Spinal cord (tissue), 9 donors: ENCODE measurements at regions not wholly inside any gene's neighbourhood (a gene's known extent, or its start where the extent isn't known, plus 50 kb on each side); places are given as distances from the start of the nearest gene placed in this dataset.
"Not testable (repeated sequence)": the region's sequence is repeated elsewhere in the genome, so short reads cannot be mapped to it uniquely, and the experiment has no call there.

Experiments used
- DNase-seq, 6 donors: peaks; one replicate each; pipeline versions ENCODE4 v3.0.0 to v3.0.0-alpha.2; 2013 to 2015; ENCODE audit warnings: low spot score in 6 of 6, low read depth in 4 of 6
- H3K27ac ChIP-seq: one replicate; pipeline ENCODE4 v1.5.1; 2013; ENCODE audit warnings: low read depth, low read length, control low read depth
- H3K27me3 ChIP-seq: one replicate; pipeline ENCODE4 v1.6.1; 2013; ENCODE audit warnings: low read length; ENCODE audit not compliant: control insufficient read depth, insufficient read depth
- H3K36me3 ChIP-seq: one replicate; pipeline ENCODE4 v1.6.1; 2013; ENCODE audit warnings: low read length; ENCODE audit not compliant: control insufficient read depth, insufficient read depth
- H3K4me1 ChIP-seq: one replicate; pipeline ENCODE4 v1.6.1; 2013; ENCODE audit warnings: low read length; ENCODE audit not compliant: control insufficient read depth, insufficient read depth
- H3K4me3 ChIP-seq: one replicate; pipeline ENCODE4 v1.5.1; 2013; ENCODE audit warnings: low read depth, low read length, control low read depth
- H3K9me3 ChIP-seq: one replicate; pipeline ENCODE4 v1.6.1; 2013; ENCODE audit warnings: low read length; ENCODE audit not compliant: control insufficient read depth, insufficient read depth
- WGBS: methylation state at CpG from one replicate; pipeline ENCODE4 v1.1.5; 2013; ENCODE audit warnings: missing lambda C conversion rate; ENCODE audit not compliant: insufficient coverage; 5-methylcytosine and 5-hydroxymethylcytosine counted together
- donor health status: healthy.

DNA sequence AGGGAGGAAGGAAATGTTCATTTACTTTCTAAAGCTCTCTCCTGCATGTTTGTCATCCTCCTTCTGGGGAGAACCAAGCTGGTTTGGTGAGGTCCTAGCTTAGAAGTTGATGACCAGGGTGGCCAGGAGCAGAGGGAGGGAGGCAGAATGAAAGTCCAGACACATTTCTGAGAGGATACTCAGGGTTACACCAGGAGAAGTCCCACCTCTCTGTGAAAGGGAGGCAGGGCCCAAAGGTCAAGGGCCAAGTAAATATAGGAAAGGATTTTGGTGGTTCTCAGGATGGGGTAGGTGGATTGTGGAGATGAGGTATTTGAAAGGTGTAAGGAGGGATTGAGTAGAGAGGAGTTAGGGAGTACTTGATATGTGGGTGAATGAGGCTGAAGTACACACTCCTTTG is 58.0 kb upstream of the FBXO11 start:
- H3K9me3 ChIP-seq, result no peaks in the 10 kb centered on the region
- H3K36me3 ChIP-seq, result no peaks in the 10 kb centered on the region
- H3K4me1 ChIP-seq, result no peaks in the 10 kb centered on the region
- DNase-seq, result no peak
- H3K27me3 ChIP-seq, result no peaks in the 10 kb centered on the region
- no peak overlapping the region for H3K27ac ChIP-seq
- H3K4me3 ChIP-seq, result no peak overlapping the region

- Histone ChIP-seq H3K4me3 (no peak overlapping the region), H3K27ac (no peak overlapping the region), H3K4me1 (no peaks in the 10 kb centered on the region), H3K9me3 (no peaks in the 10 kb centered on the region), H3K36me3 (no peaks in the 10 kb centered on the region), H3K27me3 (no peaks in the 10 kb centered on the region)
- no peak for DNase-seq
- 89% methylated on average over 5 of the region's 8 CpGs for WGBS
Observed at GRCh38 chr2:47964722-47965434, 58.6 kb upstream of the FBXO11 start.

GRCh38 chr2:47976728-47977127 is 70.4 kb upstream of the FBXO11 start:
- H3K9me3 ChIP-seq, H3K27me3 ChIP-seq, H3K27ac ChIP-seq, H3K36me3 ChIP-seq, DNase-seq, H3K4me3 ChIP-seq, H3K4me1 ChIP-seq: not testable (repeated sequence)

DNA sequence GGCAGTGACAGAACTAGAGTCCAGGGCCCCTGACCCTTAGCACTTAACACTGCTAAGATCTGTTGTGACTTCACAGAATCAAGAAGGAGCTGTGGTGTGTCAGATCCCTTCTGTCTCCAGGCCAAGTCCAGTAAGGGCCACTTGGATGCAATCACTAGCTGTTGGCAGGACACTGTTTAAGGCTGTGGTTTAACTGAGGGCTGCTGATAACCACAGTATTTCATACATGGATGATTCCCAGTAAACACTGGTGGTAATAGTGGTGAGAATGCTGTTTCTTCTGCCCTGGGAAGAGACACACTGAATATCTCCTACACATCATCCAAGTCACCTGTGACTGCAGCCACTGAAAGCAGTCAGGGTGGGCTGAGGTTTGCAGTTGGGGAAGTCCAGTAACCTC is 77.7 kb upstream of the FBXO11 start:
- Histone ChIP-seq H3K36me3 (no peaks in the 10 kb centered on the region), H3K9me3 (no peaks in the 10 kb centered on the region), H3K27ac (no peak overlapping the region), H3K4me3 (no peak overlapping the region), H3K4me1 (no peaks in the 10 kb centered on the region), H3K27me3 (no peaks in the 10 kb centered on the region)
- no peak for DNase-seq

DNA sequence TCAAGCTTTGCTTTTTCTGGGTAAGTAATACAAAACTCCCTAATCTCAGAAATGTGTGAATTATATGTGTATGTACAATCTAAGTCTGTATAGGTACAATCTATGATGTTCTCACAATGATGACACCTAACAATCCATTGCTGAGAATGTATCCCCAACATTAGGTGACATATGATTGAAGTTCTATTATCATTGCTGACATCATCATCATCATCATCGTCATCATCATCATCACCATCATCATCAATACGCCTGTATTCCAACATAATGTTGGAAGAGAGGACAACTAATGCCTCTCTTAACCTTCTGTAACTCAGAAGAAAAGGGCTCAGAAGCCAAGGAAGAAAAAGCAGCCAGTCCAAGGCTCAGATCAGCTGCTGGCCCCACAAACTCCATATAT is 84.2 kb upstream of the FBXO11 start:
- no peak overlapping the region for H3K4me3 ChIP-seq
- H3K9me3 ChIP-seq, result no peaks in the 10 kb centered on the region
- 100% methylated on average over 1 of the region's 2 CpGs for WGBS
- H3K4me1 ChIP-seq, result no peaks in the 10 kb centered on the region
- no peak for DNase-seq
- no peak overlapping the region for H3K27ac ChIP-seq
- no peaks in the 10 kb centered on the region for H3K27me3 ChIP-seq
- no peaks in the 10 kb centered on the region for H3K36me3 ChIP-seq

- no peaks in the 10 kb centered on the region for H3K9me3 ChIP-seq
- H3K36me3 ChIP-seq, result no peaks in the 10 kb centered on the region
- no peaks in the 10 kb centered on the region for H3K4me1 ChIP-seq
- DNase-seq, result no peak
- H3K27me3 ChIP-seq, result no peaks in the 10 kb centered on the region
- no peak overlapping the region for H3K27ac ChIP-seq
- no peak overlapping the region for H3K4me3 ChIP-seq
Observed at GRCh38 chr2:47992671-47993070, 86.4 kb upstream of the FBXO11 start.

DNA sequence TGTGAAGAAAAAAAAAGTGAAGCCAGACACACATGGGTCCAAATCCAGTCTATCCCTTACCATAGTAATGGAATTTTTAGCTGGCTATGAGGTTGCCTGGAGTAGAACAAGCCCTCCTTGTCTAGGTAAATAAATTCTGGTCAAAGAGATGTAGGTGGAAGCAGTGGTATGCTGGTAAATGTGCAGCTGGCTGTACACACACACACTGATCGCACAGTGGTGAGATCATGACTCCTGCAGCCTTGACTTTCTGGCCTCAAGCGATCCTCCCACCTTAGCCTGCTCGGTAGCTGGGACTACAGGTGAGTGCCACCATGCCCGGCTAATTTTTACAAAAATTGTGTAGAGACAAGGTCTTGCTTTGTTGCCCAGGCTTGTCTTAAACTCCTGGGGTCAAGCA is 90.5 kb upstream of the FBXO11 start:
- Histone ChIP-seq H3K36me3 (no peaks in the 10 kb centered on the region), H3K9me3 (no peaks in the 10 kb centered on the region), H3K4me1 (no peaks in the 10 kb centered on the region), H3K27me3 (no peaks in the 10 kb centered on the region), H3K4me3 (no peak overlapping the region), H3K27ac (no peak overlapping the region)
- WGBS, result 96% methylated on average over 4 of the region's 4 CpGs
- no peak for DNase-seq

DNA sequence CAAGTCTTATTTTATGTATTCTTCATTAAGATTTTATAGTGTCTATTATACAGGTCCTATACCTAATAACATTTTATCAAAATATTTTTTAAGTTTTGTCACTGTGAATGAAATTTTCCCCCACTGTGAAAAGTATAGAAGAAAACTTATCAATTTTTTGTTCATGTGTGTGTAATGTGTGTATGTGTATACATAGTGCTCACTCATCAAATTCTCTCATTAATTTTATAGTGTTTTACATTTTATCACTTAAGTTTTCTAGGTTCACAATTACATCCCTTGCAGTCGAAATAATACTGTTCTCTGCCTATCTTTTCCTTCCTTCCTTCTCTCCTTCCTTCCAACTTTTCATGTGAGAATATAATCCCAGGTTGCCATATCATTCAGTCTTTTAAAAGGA is 93.2 kb upstream of the FBXO11 start:
- Histone ChIP-seq H3K36me3 (no peaks in the 10 kb centered on the region), H3K27ac (no peak overlapping the region), H3K4me3 (no peak overlapping the region), H3K4me1 (no peaks in the 10 kb centered on the region), H3K27me3 (no peaks in the 10 kb centered on the region), H3K9me3 (no peaks in the 10 kb centered on the region)
- no peak for DNase-seq
- no CpG with 5 or more reads among the region's 1 CpG for WGBS

- no peak overlapping the region for H3K27ac ChIP-seq
- no peak for DNase-seq
- no peaks in the 10 kb centered on the region for H3K27me3 ChIP-seq
- H3K4me3 ChIP-seq, result no peak overlapping the region
- no peaks in the 10 kb centered on the region for H3K9me3 ChIP-seq
- H3K4me1 ChIP-seq, result no peaks in the 10 kb centered on the region
- H3K36me3 ChIP-seq, result no peaks in the 10 kb centered on the region
Observed at GRCh38 chr2:48001498-48001897, 95.2 kb upstream of the FBXO11 start.

DNA sequence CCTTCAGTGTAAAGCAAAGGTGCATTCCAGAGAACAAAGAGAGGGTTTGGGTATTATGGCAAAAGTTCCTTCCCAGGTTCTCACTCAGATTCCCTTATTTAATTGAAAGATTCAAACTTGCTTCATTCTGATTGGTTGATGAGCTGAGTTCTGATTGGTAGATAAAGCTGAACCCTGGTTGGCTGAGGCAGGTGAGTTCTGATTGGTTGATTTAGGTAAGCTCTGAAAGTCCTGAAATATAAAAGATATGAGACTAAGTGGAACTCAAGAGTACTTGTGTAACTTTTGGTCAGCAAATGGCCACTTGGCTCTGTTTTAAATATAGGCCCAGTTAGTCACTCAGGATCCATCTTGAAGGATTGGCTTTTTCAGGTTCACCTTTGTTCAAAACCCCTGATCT is 99.8 kb upstream of the FBXO11 start:
- Histone ChIP-seq H3K27ac (no peak overlapping the region), H3K4me1 (no peaks in the 10 kb centered on the region), H3K36me3 (no peaks in the 10 kb centered on the region), H3K4me3 (no peak overlapping the region), H3K27me3 (no peaks in the 10 kb centered on the region), H3K9me3 (no peaks in the 10 kb centered on the region)
- DNase-seq, result no peak
